GM12891 (cell line): ENCODE measurements at regions not wholly inside any gene's neighbourhood (a gene's known extent, or its start where the extent isn't known, plus 50 kb on each side); places are given as distances from the start of the nearest gene placed in this dataset.

Source experiments
- POLR2A ChIP-seq: IDR thresholded peaks from 2 replicates; pipeline ENCODE4 v1.6.1; 2011; ENCODE audit warnings: low read depth, low read length, control low read depth
- SPI1 ChIP-seq: IDR thresholded peaks from 2 replicates; pipeline ENCODE4 v1.6.1; 2011; ENCODE audit warnings: low read depth, low read length, control low read depth
- TAF1 ChIP-seq: IDR thresholded peaks from 2 replicates; pipeline ENCODE4 v1.6.1; 2011; ENCODE audit warnings: low read depth, low read length, control low read depth

DNA sequence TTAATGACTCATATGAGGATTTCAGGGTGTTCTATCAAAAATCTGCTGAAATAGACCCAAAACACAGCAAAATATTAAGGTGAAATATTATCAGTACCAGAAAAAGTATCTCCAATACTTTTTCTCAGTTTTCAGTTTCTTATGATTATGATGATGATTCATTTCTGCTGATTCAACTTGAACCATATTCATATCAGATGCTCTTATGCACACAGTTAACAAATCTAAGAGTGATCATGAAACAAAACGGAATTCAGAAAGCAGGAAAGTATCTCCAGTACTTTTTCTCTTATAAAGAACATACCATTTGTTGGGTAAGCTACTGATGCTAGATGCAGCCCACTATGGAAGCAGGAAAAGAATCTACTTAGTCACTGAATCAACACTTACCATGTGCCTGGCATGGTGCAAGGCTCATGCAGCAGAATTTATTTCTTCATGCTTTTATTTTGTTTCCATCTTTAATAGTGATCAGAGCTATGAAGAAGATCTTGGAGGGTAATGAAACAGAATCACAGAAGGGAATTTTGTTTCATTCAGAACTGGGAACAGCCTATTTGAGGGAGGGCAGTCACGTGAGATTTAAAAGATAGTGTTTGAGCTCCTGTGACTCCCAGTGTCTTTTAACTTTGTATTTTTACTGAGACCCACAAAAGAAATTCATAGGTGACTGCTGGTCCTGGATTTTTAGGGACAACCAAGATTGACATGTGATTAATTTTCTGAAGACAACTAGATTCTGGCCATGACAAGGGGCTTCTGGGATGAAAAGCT is 480.6 kb downstream of the SETD4 start:
- TF ChIP-seq POLR2A (no peak), SPI1 (no peak), TAF1 (no peak)
